Panc1 (cell line): ENCODE measurements at regions not wholly inside any gene's neighbourhood (a gene's known extent, or its start where the extent isn't known, plus 50 kb on each side); places are given as distances from the start of the nearest gene placed in this dataset.

ENCODE experiments used
- ATAC-seq: fragments of 200-7000 bp; cut with Tn5 transposase; 2 replicates; pipeline ENCODE4 v1.9.1; 2020; ENCODE audit warnings: mild to moderate bottlenecking, moderate library complexity
- BruUV-seq: library from RNA; stranded (reverse); fragments of 400-500 nt; replicated peaks from 2 replicates; lab custom pipeline; 2021; lab: Mats Ljungman, UMichigan
- CTCF ChIA-PET: fragments of 300-600 bp; sonication (Branson Sonifier 250); formaldehyde crosslinking; loops from one replicate; lab custom pipeline; 2022; ENCODE audit warnings: antibody characterized with exemption; lab: Charles Lee
- POLR2A ChIA-PET: fragments of 300-600 bp; sonication (Branson Sonifier 250); formaldehyde crosslinking; loops from one replicate; lab custom pipeline; 2022; ENCODE audit warnings: antibody characterized with exemption; lab: Charles Lee
- DNase-seq: peaks from one replicate; pipeline ENCODE4 v3.0.0-alpha.2; 2010; ENCODE audit warnings: low read depth, low spot score
- H3K27ac ChIP-seq: 2 replicates; pipeline ENCODE4 v1.5.1; 2011; ENCODE audit warnings: mild to moderate bottlenecking, low read length, inconsistent platforms
- H3K27me3 ChIP-seq: fragments of 200-500 bp; sonication (Bioruptor generic); 2 replicates; pipeline ENCODE4 v1.6.0; 2014; ENCODE audit warnings: low read length, inconsistent platforms; ENCODE audit not compliant: control insufficient read depth, insufficient read depth
- H3K36me3 ChIP-seq: fragments of 200-500 bp; sonication (Bioruptor generic); 2 replicates; pipeline ENCODE4 v1.5.1; 2014; ENCODE audit warnings: inconsistent platforms, mild to moderate bottlenecking, low read length, moderate library complexity; ENCODE audit not compliant: control insufficient read depth, insufficient read depth
- H3K4me1 ChIP-seq: 2 replicates; pipeline ENCODE4 v1.5.1; 2011; ENCODE audit warnings: inconsistent platforms, mild to moderate bottlenecking, low read length, moderate library complexity; ENCODE audit not compliant: control insufficient read depth, insufficient read depth
- H3K4me3 ChIP-seq, 2 experiments: 2 replicates each; pipeline ENCODE4 v1.5.1; 2011 to 2012; ENCODE audit warnings: low read depth in 2 of 2, low read length in 2 of 2, mild to moderate bottlenecking in 2 of 2, inconsistent platforms in 1 of 2, moderate library complexity in 1 of 2
- H3K9me3 ChIP-seq: fragments of 200-500 bp; sonication (Bioruptor generic); 2 replicates; pipeline ENCODE4 v1.5.1; 2014; ENCODE audit warnings: low read depth, mild to moderate bottlenecking, inconsistent platforms, low read length, moderate library complexity; ENCODE audit not compliant: control insufficient read depth, insufficient read depth
- POLR2AphosphoS5 ChIP-seq: IDR thresholded peaks from 2 replicates; pipeline ENCODE4 v1.6.1; 2012; ENCODE audit warnings: mild to moderate bottlenecking, low read depth, low read length, moderate library complexity
- SIN3A ChIP-seq: IDR thresholded peaks from 2 replicates; pipeline ENCODE4 v1.6.1; 2012; ENCODE audit warnings: low read depth, mild to moderate bottlenecking, low read length, moderate library complexity, borderline replicate concordance; ENCODE audit not compliant: insufficient read depth
- TCF7L2 ChIP-seq: IDR thresholded peaks from 2 replicates; pipeline ENCODE4 v1.6.1; 2011; ENCODE audit warnings: mild to moderate bottlenecking, low read depth, low read length, inconsistent platforms
- in situ Hi-C: cut with HindIII; loops from 2 replicates; pipeline ENCODE4 v1.10.0; 2016; ENCODE audit warnings: low sequenced_read_pairs, low pct_unique_long_range_greater_than_20kb
- intact Hi-C: fragments of 100-400 bp; cut with micrococcal nuclease; formaldehyde crosslinking; loops from one replicate; pipeline ENCODE4 v1.10.0; 2022; ENCODE audit not compliant: unreplicated experiment
- TF ChIP-seq, protein P1 (sequence below), 2 experiments: IDR thresholded peaks; 2 replicates each; pipeline ENCODE4 v1.6.1; 2011 to 2012; ENCODE audit warnings: low read depth in 2 of 2, control low read depth in 1 of 2, low read length in 1 of 2, mild to moderate bottlenecking in 1 of 2, moderate library complexity in 1 of 2; ENCODE audit not compliant: insufficient read depth in 1 of 2
- TF ChIP-seq, protein P2 (sequence below): fragments of 450-650 bp; IDR thresholded peaks from 2 replicates; pipeline ENCODE4 v1.5.1; 2017; ENCODE audit warnings: mild to moderate bottlenecking

DNA sequence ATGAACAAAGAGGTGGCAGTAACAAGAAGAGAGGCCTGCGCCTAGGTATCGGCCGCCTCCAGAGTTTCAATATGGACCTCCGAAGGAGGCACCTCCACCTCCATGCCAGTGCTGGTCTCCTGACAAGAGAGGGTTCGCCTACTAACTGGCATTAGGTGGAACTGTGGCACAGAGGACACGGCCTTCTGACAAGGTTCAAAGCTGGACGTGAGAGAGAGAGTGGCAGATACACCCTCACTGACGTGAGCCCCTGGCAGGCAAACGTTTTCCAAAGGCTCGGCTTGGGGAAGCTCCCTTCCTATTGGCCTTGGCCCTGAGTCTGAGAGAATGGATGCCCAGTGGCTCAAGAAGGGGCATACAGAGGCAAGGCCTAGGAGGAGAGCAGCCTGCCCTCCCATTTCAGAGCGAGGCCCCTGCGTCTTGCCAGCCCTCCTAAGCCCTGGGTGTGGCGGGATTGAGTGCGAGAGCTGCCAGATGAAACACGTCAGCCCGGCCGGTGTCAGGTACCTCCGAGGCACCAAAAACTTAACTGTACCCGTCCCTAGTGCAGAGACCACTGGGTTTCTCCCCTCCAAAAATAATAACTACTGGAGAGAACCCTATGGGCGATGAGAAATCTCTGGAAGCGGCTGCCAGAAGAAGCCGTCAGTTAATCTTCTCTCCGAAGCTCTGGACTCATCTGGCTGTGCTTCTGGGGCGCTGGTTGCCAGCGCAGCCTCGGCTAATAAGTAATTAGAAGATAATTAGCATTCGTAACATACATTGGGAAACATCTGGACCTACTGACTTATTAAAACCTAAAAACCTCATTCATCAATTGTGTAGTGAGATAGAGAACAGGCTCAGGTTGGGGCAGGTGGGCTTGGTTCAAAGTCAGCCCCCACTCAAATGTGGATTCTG, 283.6 kb downstream of the NPHP4 start:
- in situ Hi-C loops, result no loop called here
- no TSS peak for BruUV-seq
- H3K36me3 ChIP-seq, result no peaks in the 10 kb centered on the region
- intact Hi-C loops, result no loop called here
- no peak overlapping the region for H3K4me3 ChIP-seq
- no peaks in the 10 kb centered on the region for H3K4me1 ChIP-seq
- CTCF ChIA-PET, result no interaction called here
- TF ChIP-seq POLR2AphosphoS5 (no peak), SIN3A (no peak), TCF7L2 (no peak)
- TF ChIP-seq, protein P1, sequence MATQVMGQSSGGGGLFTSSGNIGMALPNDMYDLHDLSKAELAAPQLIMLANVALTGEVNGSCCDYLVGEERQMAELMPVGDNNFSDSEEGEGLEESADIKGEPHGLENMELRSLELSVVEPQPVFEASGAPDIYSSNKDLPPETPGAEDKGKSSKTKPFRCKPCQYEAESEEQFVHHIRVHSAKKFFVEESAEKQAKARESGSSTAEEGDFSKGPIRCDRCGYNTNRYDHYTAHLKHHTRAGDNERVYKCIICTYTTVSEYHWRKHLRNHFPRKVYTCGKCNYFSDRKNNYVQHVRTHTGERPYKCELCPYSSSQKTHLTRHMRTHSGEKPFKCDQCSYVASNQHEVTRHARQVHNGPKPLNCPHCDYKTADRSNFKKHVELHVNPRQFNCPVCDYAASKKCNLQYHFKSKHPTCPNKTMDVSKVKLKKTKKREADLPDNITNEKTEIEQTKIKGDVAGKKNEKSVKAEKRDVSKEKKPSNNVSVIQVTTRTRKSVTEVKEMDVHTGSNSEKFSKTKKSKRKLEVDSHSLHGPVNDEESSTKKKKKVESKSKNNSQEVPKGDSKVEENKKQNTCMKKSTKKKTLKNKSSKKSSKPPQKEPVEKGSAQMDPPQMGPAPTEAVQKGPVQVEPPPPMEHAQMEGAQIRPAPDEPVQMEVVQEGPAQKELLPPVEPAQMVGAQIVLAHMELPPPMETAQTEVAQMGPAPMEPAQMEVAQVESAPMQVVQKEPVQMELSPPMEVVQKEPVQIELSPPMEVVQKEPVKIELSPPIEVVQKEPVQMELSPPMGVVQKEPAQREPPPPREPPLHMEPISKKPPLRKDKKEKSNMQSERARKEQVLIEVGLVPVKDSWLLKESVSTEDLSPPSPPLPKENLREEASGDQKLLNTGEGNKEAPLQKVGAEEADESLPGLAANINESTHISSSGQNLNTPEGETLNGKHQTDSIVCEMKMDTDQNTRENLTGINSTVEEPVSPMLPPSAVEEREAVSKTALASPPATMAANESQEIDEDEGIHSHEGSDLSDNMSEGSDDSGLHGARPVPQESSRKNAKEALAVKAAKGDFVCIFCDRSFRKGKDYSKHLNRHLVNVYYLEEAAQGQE (IDR thresholded peaks at IDR 0.05; ENCODE audit: insufficient read depth in 1 of 2, low read depth in 2 of 2, low read length in 1 of 2), result no peak
- TF ChIP-seq, protein P2, sequence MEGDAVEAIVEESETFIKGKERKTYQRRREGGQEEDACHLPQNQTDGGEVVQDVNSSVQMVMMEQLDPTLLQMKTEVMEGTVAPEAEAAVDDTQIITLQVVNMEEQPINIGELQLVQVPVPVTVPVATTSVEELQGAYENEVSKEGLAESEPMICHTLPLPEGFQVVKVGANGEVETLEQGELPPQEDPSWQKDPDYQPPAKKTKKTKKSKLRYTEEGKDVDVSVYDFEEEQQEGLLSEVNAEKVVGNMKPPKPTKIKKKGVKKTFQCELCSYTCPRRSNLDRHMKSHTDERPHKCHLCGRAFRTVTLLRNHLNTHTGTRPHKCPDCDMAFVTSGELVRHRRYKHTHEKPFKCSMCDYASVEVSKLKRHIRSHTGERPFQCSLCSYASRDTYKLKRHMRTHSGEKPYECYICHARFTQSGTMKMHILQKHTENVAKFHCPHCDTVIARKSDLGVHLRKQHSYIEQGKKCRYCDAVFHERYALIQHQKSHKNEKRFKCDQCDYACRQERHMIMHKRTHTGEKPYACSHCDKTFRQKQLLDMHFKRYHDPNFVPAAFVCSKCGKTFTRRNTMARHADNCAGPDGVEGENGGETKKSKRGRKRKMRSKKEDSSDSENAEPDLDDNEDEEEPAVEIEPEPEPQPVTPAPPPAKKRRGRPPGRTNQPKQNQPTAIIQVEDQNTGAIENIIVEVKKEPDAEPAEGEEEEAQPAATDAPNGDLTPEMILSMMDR, result no peak
- ATAC-seq (no peak), DNase-seq (no peak)
- H3K27me3 ChIP-seq, result no peaks in the 10 kb centered on the region; the same call in 1 of the 2 replicates
- no peak overlapping the region for H3K27ac ChIP-seq
- POLR2A ChIA-PET, result no interaction called here
- H3K9me3 ChIP-seq, result no peaks in the 10 kb centered on the region

DNA sequence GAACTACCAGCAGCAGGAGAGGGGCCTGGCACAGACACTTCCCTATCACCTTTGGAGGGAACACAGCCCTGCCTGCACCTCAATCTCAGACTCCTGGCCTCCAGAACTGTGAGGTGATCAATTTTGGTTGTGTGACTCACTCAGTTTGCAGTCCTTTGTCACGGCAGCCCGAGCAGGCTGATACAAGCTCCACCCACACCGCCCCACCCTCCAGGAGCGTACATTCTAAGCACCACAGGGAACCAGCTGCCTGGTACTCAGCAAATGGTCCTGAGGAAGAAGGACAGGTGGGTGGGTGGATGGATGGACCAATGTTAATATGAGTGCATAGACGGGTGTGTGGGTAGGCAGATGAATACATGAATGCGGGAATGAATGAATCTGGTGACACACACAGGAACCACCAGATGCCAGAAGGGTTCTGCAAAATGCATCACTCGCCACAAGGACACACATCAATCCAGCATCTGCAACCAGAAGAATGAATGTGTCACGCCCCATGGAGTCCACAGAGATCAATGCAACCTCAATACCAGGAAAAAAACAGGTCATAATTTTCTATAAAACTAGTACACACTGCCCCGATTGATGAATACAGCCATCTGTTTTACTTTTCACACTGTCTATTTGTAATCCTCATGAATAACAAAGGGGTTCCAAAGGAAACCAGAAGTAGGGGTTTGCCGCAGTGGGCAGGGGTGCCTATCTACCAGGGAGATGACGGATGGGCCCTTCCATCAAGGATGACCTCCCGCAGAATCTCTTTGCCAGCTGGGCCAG, 284.5 kb downstream of the NPHP4 start:
- no peak for ATAC-seq
- ChIA-PET CTCF (no interaction called here), POLR2A (no interaction called here)
- Histone ChIP-seq H3K4me3 (no peak overlapping the region), H3K9me3 (no peaks in the 10 kb centered on the region), H3K4me1 (no peaks in the 10 kb centered on the region), H3K36me3 (no peaks in the 10 kb centered on the region), H3K27me3 (no peaks in the 10 kb centered on the region; the same call in 1 of the 2 replicates), H3K27ac (no peak overlapping the region)
- TF ChIP-seq, protein P1 (IDR thresholded peaks at IDR 0.05; ENCODE audit: insufficient read depth in 1 of 2, low read depth in 2 of 2, low read length in 1 of 2), result no peak
- no peak for TF ChIP-seq POLR2AphosphoS5
- TF ChIP-seq, protein P2, result no peak
- no peak for TF ChIP-seq SIN3A
- no peak for TF ChIP-seq TCF7L2
- no TSS peak for BruUV-seq
- in situ Hi-C loops, result no loop called here
- intact Hi-C loops, result no loop called here
- DNase-seq, result no peak
